H1 (cell line): ENCODE measurements at regions not wholly inside any gene's neighbourhood (a gene's known extent, or its start where the extent isn't known, plus 50 kb on each side); places are given as distances from the start of the nearest gene placed in this dataset.

Experiments
- MAX ChIP-seq: IDR thresholded peaks from 2 replicates; pipeline ENCODE4 v1.6.1; 2012; ENCODE audit warnings: inconsistent platforms

GRCh38 chr4:63904201-63904600 lies 505.0 kb downstream of the TECRL start (continued):
- TF ChIP-seq MAX, result no peak
